ENCODE measurements at regions not wholly inside any gene's neighbourhood (a gene's known extent, or its start where the extent isn't known, plus 50 kb on each side); places are given as distances from the start of the nearest gene placed in this dataset.

GRCh38 chr10:29127731-29128130 is 161.1 kb upstream of the LYZL1 start:
- TF ChIP-seq CTCF (IDR thresholded peaks at IDR 0.05; ENCODE audit: low read depth, low read length, poor library complexity, severe bottlenecking): no peak
- no peak for TF ChIP-seq EZH2phosphoT487 (IDR thresholded peaks at IDR 0.05; ENCODE audit: borderline replicate concordance, low read length)

Data from DOHH2 (cell line).